ENCODE measurements at regions not wholly inside any gene's neighbourhood (a gene's known extent, or its start where the extent isn't known, plus 50 kb on each side); places are given as distances from the start of the nearest gene placed in this dataset.

DNA sequence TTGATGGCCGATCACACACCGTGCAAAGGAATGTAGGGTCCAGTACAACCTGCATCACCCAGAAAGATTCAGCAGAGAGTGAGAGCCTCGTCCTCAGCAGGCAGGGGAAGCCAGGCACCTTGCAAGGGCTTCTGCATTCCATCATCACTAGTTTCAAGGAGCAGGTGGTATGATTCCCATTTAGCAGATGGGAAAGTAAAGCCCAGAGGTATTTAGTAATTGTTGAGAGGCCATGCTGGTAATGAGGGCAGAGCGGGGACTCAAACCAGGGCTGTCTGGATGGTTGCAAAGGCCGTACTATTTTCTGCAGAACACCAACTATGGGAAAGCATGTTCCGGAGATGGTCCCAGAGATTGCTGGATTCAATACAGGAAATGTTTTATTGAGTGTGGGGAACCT is 65.8 kb upstream of the MRTFB start:
- H3K9me3 ChIP-seq = no peaks in the 10 kb centered on the region
- H3K27me3 ChIP-seq = no peaks in the 10 kb centered on the region
- H3K4me3 ChIP-seq = no peak overlapping the region
- DNase-seq (ENCODE audit: extremely low spot score) = no peak
- peaks cover 17 to 27% (median 24%) of the 10 kb centered on the region in 4 donors for H3K4me1 ChIP-seq
- intact Hi-C loops (cut with DNase I) = no loop called here
- TF ChIP-seq POLR2A (IDR thresholded peaks at IDR 0.05; ENCODE audit: low read depth) (no peak), EP300 (IDR thresholded peaks at IDR 0.05) (no peak), POLR2AphosphoS5 (IDR thresholded peaks at IDR 0.05) (no peak)
- TF ChIP-seq, protein P1, sequence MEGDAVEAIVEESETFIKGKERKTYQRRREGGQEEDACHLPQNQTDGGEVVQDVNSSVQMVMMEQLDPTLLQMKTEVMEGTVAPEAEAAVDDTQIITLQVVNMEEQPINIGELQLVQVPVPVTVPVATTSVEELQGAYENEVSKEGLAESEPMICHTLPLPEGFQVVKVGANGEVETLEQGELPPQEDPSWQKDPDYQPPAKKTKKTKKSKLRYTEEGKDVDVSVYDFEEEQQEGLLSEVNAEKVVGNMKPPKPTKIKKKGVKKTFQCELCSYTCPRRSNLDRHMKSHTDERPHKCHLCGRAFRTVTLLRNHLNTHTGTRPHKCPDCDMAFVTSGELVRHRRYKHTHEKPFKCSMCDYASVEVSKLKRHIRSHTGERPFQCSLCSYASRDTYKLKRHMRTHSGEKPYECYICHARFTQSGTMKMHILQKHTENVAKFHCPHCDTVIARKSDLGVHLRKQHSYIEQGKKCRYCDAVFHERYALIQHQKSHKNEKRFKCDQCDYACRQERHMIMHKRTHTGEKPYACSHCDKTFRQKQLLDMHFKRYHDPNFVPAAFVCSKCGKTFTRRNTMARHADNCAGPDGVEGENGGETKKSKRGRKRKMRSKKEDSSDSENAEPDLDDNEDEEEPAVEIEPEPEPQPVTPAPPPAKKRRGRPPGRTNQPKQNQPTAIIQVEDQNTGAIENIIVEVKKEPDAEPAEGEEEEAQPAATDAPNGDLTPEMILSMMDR (IDR thresholded peaks at IDR 0.05) = no peak
- H3K27ac ChIP-seq (replicated peaks in 1 of 4) = peak overlapping the region in 1 of 4 donors; percentile 53
- WGBS = 99% methylated on average over 6 of the region's 6 CpGs
- no peaks in the 10 kb centered on the region for H3K36me3 ChIP-seq

DNA sequence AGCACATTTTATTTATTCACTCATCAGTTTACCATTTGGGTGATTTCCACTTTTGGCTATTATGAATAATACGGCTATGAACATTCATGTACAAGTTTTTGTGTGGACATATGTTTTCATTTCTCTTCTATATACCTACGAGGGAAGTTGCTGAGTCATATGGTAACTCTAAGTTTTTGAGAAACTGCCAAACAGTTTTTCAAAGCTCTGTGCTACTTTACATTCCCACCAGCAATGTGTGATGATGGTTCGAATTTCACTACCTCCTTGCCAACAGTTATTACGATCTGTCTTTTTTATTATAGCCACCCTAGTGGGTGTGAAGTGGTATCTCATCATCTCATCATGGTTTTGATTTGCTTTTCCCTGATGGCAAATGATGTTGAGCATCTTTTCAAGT is 63.7 kb upstream of the MRTFB start:
- TF ChIP-seq POLR2A (IDR thresholded peaks at IDR 0.05; ENCODE audit: low read depth) = no peak
- no peak for TF ChIP-seq POLR2AphosphoS5 (IDR thresholded peaks at IDR 0.05)
- no peak for DNase-seq (ENCODE audit: extremely low spot score)
- 60% methylated on average over 4 of the region's 4 CpGs for WGBS

DNA sequence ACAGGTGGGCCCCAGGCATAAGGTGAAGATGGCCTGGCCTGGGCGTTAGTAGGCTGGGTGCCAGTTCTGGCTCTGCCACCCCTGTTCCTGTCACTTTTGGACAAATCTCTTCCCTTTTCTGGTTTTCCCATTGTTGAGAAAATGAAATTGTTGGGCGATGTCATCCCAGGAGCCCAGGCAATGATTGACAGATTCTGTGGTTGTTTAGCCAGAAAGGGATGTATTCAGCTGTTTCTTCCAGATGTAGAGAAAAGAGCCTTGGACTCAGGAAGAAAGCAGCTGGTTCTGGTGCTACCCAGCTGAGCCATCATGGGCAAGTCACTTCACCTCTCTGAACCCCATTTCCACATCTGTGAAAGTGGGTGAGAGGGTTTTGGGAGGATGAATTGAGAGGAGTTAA is 60.1 kb upstream of the MRTFB start:
- no peak for DNase-seq (ENCODE audit: extremely low spot score)
- TF ChIP-seq POLR2A (IDR thresholded peaks at IDR 0.05; ENCODE audit: low read depth) (no peak), EP300 (IDR thresholded peaks at IDR 0.05) (no peak), POLR2AphosphoS5 (IDR thresholded peaks at IDR 0.05) (no peak)
- TF ChIP-seq, protein P1 (IDR thresholded peaks at IDR 0.05) = no peak
- no peak overlapping the region for H3K27ac ChIP-seq (replicated peaks in 1 of 4)
- intact Hi-C loops (cut with DNase I) = loop anchor here (10.0 kb wide), 1 partner anchor 56 kb away; no protein-coding TSS in a partner anchor
- no peaks in the 10 kb centered on the region for H3K36me3 ChIP-seq
- H3K27me3 ChIP-seq = no peaks in the 10 kb centered on the region
- H3K4me3 ChIP-seq = no peak overlapping the region
- H3K9me3 ChIP-seq = no peaks in the 10 kb centered on the region
- peaks cover 21 to 37% (median 30%) of the 10 kb centered on the region in 4 donors for H3K4me1 ChIP-seq
- WGBS = 100% methylated on average over 2 of the region's 2 CpGs

More for the DNA sequence above, 63.7 kb upstream of the MRTFB start:
- no peaks in the 10 kb centered on the region for H3K36me3 ChIP-seq
- H3K9me3 ChIP-seq = no peaks in the 10 kb centered on the region
- intact Hi-C loops (cut with DNase I) = no loop called here
- H3K4me3 ChIP-seq = no peak overlapping the region
- H3K4me1 ChIP-seq = peaks cover 19 to 29% (median 24%) of the 10 kb centered on the region in 4 donors
- no peak overlapping the region for H3K27ac ChIP-seq (replicated peaks in 1 of 4)
- H3K27me3 ChIP-seq = no peaks in the 10 kb centered on the region

DNA sequence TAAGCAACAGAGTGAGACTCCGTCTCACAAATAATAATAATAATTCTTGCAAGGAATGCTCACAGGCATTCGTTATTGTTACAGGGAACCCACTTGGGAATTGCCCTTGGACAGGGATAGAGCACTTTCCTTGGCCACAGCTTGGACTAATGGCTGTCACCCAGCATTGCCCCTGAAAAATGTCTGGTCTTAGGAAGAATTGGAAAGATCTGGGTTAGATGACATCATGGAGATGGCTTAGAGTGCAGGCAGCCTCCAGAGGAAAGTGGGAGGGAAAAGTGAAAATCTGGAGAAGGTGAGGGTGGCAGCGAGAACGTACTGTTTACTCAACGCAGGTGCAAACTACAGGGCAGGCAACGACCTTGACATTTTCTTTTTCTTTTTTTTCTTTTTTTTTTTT is 59.3 kb upstream of the MRTFB start:
- no peak overlapping the region for H3K27ac ChIP-seq (replicated peaks in 1 of 4)
- H3K27me3 ChIP-seq = no peaks in the 10 kb centered on the region
- intact Hi-C loops (cut with DNase I) = loop anchor here (10.0 kb wide), 1 partner anchor 57 kb away; no protein-coding TSS in a partner anchor
- H3K4me3 ChIP-seq = no peak overlapping the region
- peaks cover 26 to 42% (median 38%) of the 10 kb centered on the region in 4 donors for H3K4me1 ChIP-seq
- 70% methylated on average over 6 of the region's 6 CpGs for WGBS
- H3K36me3 ChIP-seq = no peaks in the 10 kb centered on the region
- H3K9me3 ChIP-seq = no peaks in the 10 kb centered on the region
- no peak for DNase-seq (ENCODE audit: extremely low spot score)
- TF ChIP-seq POLR2A (IDR thresholded peaks at IDR 0.05; ENCODE audit: low read depth) (no peak), POLR2AphosphoS5 (IDR thresholded peaks at IDR 0.05) (no peak), EP300 (IDR thresholded peaks at IDR 0.05) (no peak)
- TF ChIP-seq, protein P1 (IDR thresholded peaks at IDR 0.05) = no peak

DNA sequence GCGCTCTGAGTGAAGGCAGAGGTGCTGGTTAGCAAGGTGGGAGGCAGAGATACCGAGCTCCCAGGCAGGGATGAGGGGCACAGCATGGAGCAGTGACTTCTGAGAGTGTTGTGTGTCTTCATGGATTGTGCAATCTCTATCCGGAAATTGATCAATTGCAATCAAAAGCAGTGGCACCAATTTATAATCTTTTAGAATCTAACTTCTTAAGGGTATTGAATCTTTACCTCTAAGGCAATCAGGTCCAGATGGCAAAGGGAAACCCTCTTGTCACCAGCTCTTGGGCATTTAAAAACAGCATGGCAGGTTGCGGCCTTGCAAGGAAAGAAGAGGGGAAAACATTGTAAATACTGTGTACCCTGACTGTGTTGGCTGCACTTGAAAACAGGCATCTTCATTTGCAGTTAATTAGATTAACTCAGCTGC is 58.0 kb upstream of the MRTFB start:
- peaks cover 26 to 43% (median 41%) of the 10 kb centered on the region in 4 donors for H3K4me1 ChIP-seq

More for the DNA sequence above, 58.0 kb upstream of the MRTFB start:
- WGBS = 88% methylated on average over 4 of the region's 4 CpGs
- no peaks in the 10 kb centered on the region for H3K27me3 ChIP-seq
- H3K9me3 ChIP-seq = no peaks in the 10 kb centered on the region
- TF ChIP-seq EP300 (IDR thresholded peaks at IDR 0.05) (no peak), POLR2AphosphoS5 (IDR thresholded peaks at IDR 0.05) (no peak), POLR2A (IDR thresholded peaks at IDR 0.05; ENCODE audit: low read depth) (no peak)
- TF ChIP-seq, protein P1 (IDR thresholded peaks at IDR 0.05) = no peak
- H3K27ac ChIP-seq (replicated peaks in 1 of 4) = peak overlapping the region; percentile 52 to 72 (median 63)
- intact Hi-C loops (cut with DNase I) = loop anchor here (10.0 kb wide), 1 partner anchor 58 kb away; no protein-coding TSS in a partner anchor
- no peak for DNase-seq (ENCODE audit: extremely low spot score)
- H3K36me3 ChIP-seq = no peaks in the 10 kb centered on the region
- H3K4me3 ChIP-seq = peak overlapping the region in 3 of 4 donors; percentile 0 to 28 (median 0)
